ENCODE measurements at regions not wholly inside any gene's neighbourhood (a gene's known extent, or its start where the extent isn't known, plus 50 kb on each side); places are given as distances from the start of the nearest gene placed in this dataset.

DNA sequence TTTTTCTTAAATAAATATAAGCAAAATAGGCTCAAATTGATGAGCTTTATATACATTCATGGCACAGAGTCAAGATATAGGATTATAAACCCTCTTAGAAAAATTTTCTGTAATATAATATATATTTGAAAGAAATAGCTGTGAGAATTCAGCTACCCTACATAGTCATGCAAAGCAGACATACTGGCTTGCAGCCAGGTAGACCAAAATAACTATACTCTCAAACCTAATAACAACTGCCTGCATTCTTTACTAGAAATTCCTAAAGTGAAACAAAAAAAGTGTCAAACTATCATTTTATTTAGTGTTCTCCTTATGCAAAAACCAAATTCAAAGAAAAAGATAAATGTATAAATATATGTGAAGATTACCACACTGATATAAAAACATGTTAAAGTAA lies 1390.2 kb downstream of the C4orf33 start:
- Histone ChIP-seq H3K27ac (no peak overlapping the region), H3K4me3 (replicated peaks in 1 of 3) (no peak overlapping the region), H3K27me3 (no peaks in the 10 kb centered on the region), H3K36me3 (no peaks in the 10 kb centered on the region), H3K4me1 (no peaks in the 10 kb centered on the region), H3K9me3 (no peaks in the 10 kb centered on the region)
- intact Hi-C loops (cut with DNase I): no loop called here
- DNase-seq: no peak
- no peak for TF ChIP-seq POLR2A (IDR thresholded peaks at IDR 0.05)
- TF ChIP-seq, protein P1, sequence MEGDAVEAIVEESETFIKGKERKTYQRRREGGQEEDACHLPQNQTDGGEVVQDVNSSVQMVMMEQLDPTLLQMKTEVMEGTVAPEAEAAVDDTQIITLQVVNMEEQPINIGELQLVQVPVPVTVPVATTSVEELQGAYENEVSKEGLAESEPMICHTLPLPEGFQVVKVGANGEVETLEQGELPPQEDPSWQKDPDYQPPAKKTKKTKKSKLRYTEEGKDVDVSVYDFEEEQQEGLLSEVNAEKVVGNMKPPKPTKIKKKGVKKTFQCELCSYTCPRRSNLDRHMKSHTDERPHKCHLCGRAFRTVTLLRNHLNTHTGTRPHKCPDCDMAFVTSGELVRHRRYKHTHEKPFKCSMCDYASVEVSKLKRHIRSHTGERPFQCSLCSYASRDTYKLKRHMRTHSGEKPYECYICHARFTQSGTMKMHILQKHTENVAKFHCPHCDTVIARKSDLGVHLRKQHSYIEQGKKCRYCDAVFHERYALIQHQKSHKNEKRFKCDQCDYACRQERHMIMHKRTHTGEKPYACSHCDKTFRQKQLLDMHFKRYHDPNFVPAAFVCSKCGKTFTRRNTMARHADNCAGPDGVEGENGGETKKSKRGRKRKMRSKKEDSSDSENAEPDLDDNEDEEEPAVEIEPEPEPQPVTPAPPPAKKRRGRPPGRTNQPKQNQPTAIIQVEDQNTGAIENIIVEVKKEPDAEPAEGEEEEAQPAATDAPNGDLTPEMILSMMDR (IDR thresholded peaks at IDR 0.05): no peak

DNA sequence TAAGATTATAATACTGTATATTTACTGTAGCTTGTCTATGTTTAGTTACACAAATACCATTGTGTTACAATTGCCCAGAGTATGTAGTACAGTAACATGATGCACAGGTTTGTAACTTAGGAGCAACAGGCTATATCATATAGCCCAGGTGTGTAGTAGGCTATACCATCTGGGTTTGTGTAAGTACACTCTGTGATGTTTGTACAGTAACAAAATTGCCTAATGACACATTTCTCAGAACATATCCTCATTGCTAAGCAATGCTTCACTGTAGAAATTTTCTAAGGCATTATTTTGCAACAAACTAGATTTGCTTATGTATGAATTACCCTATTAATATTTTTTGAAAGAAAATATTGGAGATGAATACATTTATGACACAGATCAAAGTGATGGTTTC lies 1390.9 kb downstream of the C4orf33 start:
- H3K27me3 ChIP-seq: no peaks in the 10 kb centered on the region
- no peaks in the 10 kb centered on the region for H3K36me3 ChIP-seq
- intact Hi-C loops (cut with DNase I): no loop called here
- DNase-seq: no peak
- no peak for TF ChIP-seq POLR2A (IDR thresholded peaks at IDR 0.05)
- TF ChIP-seq, protein P1 (IDR thresholded peaks at IDR 0.05): no peak
- no peaks in the 10 kb centered on the region for H3K4me1 ChIP-seq
- H3K27ac ChIP-seq: no peak overlapping the region
- no peaks in the 10 kb centered on the region for H3K9me3 ChIP-seq
- H3K4me3 ChIP-seq (replicated peaks in 1 of 3): no peak overlapping the region

DNA sequence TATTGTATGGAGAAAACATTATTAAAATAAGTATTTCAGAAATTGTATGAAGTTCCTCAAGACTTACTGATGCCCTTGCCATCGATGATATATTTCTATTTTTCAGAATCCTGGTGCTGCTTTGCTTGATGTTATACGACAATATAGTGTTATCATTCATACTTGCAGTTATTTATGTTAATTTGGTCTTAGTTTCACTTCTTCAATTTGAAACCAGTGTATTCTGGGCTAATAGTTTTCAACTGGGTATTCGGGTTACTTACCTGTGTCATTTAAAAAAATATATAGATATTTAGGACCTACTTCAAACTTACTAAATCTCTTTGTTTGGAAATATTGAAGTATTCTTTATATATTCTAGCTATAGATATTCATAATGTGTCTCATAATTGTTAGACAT lies 1414.7 kb downstream of the C4orf33 start:
- 90% methylated on average over 3 of the region's 3 CpGs for WGBS, 2 donors
- Histone ChIP-seq H3K4me1 (no peaks in the 10 kb centered on the region), H3K9me3 (no peaks in the 10 kb centered on the region), H3K27me3 (no peaks in the 10 kb centered on the region), H3K36me3 (no peaks in the 10 kb centered on the region), H3K27ac (no peak overlapping the region), H3K4me3 (replicated peaks in 1 of 3) (no peak overlapping the region)
- TF ChIP-seq POLR2A (IDR thresholded peaks at IDR 0.05): no peak
- TF ChIP-seq, protein P1 (IDR thresholded peaks at IDR 0.05): no peak
- intact Hi-C loops (cut with DNase I): no loop called here
- DNase-seq: no peak

DNA sequence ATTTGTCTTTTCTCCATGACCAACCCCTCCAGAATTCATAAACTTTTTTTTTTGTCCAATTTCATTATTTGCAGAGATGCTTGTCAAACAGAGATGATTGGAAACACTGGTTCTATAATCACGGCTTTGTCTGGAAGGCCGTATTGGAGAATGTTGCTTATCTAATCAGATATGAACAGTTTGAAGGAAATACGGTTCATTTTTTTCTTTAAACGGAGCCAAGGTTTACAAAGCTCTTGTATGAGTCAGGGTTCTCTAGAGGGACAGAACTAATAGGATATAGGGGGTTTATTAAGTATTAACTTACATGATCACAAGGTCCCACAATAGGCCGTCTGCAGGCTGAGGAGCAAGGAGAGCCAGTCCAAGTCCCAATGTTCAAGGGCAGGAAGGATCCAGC lies 1415.8 kb downstream of the C4orf33 start:
- intact Hi-C loops (cut with DNase I): no loop called here
- Histone ChIP-seq H3K27ac (no peak overlapping the region), H3K36me3 (no peaks in the 10 kb centered on the region), H3K4me1 (no peaks in the 10 kb centered on the region), H3K9me3 (no peaks in the 10 kb centered on the region), H3K4me3 (replicated peaks in 1 of 3) (no peak overlapping the region), H3K27me3 (no peaks in the 10 kb centered on the region)
- DNase-seq: no peak
- 69 to 81% methylated on average over 5 of the region's 5 CpGs for WGBS, 2 donors
- TF ChIP-seq, protein P1 (IDR thresholded peaks at IDR 0.05): no peak
- no peak for TF ChIP-seq POLR2A (IDR thresholded peaks at IDR 0.05)

DNA sequence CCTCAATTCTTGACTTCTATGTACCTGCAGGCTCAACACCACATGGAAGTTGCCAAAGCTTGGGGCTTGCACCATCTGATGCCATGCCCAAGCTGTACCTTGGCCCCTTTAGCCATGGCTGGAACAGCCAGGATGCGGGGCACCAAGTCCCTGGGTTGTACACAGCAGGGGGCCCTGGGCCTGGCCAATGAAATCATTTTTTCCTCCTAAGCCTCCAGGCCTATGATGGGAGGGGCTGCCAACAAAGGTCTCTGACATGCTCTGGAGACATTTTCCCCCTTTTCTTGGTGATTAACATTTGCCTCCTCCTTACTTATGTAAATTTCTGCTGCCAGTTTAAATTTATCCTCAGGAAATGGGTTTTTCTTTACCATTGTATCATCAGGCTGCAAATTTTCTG lies 1428.1 kb downstream of the C4orf33 start:
- TF ChIP-seq POLR2A (IDR thresholded peaks at IDR 0.05): no peak
- TF ChIP-seq, protein P1 (IDR thresholded peaks at IDR 0.05): no peak
- H3K36me3 ChIP-seq: no peaks in the 10 kb centered on the region
- H3K27me3 ChIP-seq: no peaks in the 10 kb centered on the region
- no peak for DNase-seq
- no peaks in the 10 kb centered on the region for H3K9me3 ChIP-seq
- intact Hi-C loops (cut with DNase I): no loop called here
- H3K4me1 ChIP-seq: no peaks in the 10 kb centered on the region
- H3K27ac ChIP-seq: no peak overlapping the region
- WGBS, 2 donors: 100% methylated on average over 1 of the region's 1 CpG; no CpG with 5 or more reads in 1 of the 2 donors
- H3K4me3 ChIP-seq (replicated peaks in 1 of 3): no peak overlapping the region
